Breast epithelium (tissue), 4 donors: ENCODE measurements at regions not wholly inside any gene's neighbourhood (a gene's known extent, or its start where the extent isn't known, plus 50 kb on each side); places are given as distances from the start of the nearest gene placed in this dataset.

Experiments
- DNase-seq, 2 donors: peaks; one replicate each; pipeline ENCODE4 v3.0.0-alpha.2; 2019; ENCODE audit warnings: low spot score in 2 of 2
- H3K27ac ChIP-seq, 2 donors: fragments of 200-600 bp; sonication (generic) in 1 of 2; one replicate each; pipeline ENCODE4 v1.5.1; 2016 to 2019; ENCODE audit warnings: mild to moderate bottlenecking in 1 of 2
- H3K27me3 ChIP-seq, 2 donors: fragments of 200-600 bp; sonication (generic) in 1 of 2; one replicate each; pipeline versions ENCODE4 v1.5.1 to v1.6.0; 2017 to 2019; ENCODE audit warnings: control low read depth in 1 of 2, mild to moderate bottlenecking in 1 of 2
- H3K36me3 ChIP-seq: fragments of 200-600 bp; one replicate; pipeline ENCODE4 v1.5.1; 2019
- H3K4me1 ChIP-seq, 2 donors: fragments of 200-600 bp; sonication (generic); one replicate each; pipeline ENCODE4 v1.5.1; 2016 to 2019; ENCODE audit warnings: control low read depth in 1 of 2
- H3K4me3 ChIP-seq, 3 donors: fragments of 200-600 bp; sonication (generic); 1 replicate in 2 of 3; 2 replicates in 1 of 3; pipeline ENCODE4 v1.5.1; 2016 to 2019; ENCODE audit warnings: mild to moderate bottlenecking in 3 of 3, moderate library complexity in 2 of 3
- H3K9me3 ChIP-seq, 2 donors: fragments of 200-600 bp; sonication (generic) in 1 of 2; one replicate each; pipeline ENCODE4 v1.5.1; 2016 to 2019; ENCODE audit warnings: control low read depth in 1 of 2
- POLR2A ChIP-seq: fragments of 450-650 bp; IDR thresholded peaks from one replicate; pipeline ENCODE4 v1.6.1; 2016; ENCODE audit warnings: antibody characterized with exemption, mild to moderate bottlenecking, moderate library complexity
- POLR2AphosphoS5 ChIP-seq, 3 donors: sonication (generic); formaldehyde crosslinking; IDR thresholded peaks; one replicate each; pipeline ENCODE4 v1.6.1; 2017; ENCODE audit warnings: antibody characterized with exemption in 3 of 3
- intact Hi-C: fragments of 100-400 bp; cut with DNase I; formaldehyde crosslinking; loops from one replicate; pipeline ENCODE4 v1.15.1; 2023; ENCODE audit warnings: low total_unique reads
- TF ChIP-seq, protein P1 (sequence below), 3 donors: fragments of 450-650 bp; IDR thresholded peaks; one replicate each; pipeline ENCODE4 v1.5.1; 2016 to 2017; ENCODE audit warnings: antibody characterized with exemption in 3 of 3, mild to moderate bottlenecking in 3 of 3, moderate library complexity in 3 of 3

DNA sequence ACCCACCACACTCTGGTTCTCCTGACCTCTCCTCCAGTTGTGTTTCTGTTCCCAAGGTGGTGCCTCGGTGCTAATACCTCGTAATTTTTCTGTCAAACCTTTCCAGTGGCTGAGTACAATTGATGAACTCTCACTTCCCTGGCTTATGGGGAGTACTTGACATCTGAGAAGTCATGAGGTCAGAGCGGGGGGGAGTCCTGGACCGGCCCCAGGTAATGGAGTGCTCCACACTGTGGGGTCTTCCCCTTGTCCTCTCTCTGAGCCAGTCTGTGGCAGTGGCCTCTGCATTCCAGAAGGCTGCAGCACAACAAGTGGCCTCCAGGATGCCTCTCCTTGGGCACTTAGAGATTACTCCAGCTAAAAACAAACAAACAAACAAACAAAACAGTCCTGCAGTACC, 122.5 kb upstream of the TRIM2 start:
- no peak overlapping the region for H3K27ac ChIP-seq
- no peaks in the 10 kb centered on the region for H3K36me3 ChIP-seq
- intact Hi-C loops: loop anchor here (10.0 kb wide), 1 partner anchor 227 kb away; no protein-coding TSS in a partner anchor
- H3K27me3 ChIP-seq: no peaks in the 10 kb centered on the region
- no peaks in the 10 kb centered on the region for H3K9me3 ChIP-seq
- TF ChIP-seq POLR2AphosphoS5 (IDR thresholded peaks at IDR 0.05): no peak
- TF ChIP-seq, protein P1, sequence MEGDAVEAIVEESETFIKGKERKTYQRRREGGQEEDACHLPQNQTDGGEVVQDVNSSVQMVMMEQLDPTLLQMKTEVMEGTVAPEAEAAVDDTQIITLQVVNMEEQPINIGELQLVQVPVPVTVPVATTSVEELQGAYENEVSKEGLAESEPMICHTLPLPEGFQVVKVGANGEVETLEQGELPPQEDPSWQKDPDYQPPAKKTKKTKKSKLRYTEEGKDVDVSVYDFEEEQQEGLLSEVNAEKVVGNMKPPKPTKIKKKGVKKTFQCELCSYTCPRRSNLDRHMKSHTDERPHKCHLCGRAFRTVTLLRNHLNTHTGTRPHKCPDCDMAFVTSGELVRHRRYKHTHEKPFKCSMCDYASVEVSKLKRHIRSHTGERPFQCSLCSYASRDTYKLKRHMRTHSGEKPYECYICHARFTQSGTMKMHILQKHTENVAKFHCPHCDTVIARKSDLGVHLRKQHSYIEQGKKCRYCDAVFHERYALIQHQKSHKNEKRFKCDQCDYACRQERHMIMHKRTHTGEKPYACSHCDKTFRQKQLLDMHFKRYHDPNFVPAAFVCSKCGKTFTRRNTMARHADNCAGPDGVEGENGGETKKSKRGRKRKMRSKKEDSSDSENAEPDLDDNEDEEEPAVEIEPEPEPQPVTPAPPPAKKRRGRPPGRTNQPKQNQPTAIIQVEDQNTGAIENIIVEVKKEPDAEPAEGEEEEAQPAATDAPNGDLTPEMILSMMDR (IDR thresholded peaks at IDR 0.05): no peak
- TF ChIP-seq POLR2A: no peak
- no peaks in the 10 kb centered on the region for H3K4me1 ChIP-seq
- no peak for DNase-seq
- no peak overlapping the region for H3K4me3 ChIP-seq

DNA sequence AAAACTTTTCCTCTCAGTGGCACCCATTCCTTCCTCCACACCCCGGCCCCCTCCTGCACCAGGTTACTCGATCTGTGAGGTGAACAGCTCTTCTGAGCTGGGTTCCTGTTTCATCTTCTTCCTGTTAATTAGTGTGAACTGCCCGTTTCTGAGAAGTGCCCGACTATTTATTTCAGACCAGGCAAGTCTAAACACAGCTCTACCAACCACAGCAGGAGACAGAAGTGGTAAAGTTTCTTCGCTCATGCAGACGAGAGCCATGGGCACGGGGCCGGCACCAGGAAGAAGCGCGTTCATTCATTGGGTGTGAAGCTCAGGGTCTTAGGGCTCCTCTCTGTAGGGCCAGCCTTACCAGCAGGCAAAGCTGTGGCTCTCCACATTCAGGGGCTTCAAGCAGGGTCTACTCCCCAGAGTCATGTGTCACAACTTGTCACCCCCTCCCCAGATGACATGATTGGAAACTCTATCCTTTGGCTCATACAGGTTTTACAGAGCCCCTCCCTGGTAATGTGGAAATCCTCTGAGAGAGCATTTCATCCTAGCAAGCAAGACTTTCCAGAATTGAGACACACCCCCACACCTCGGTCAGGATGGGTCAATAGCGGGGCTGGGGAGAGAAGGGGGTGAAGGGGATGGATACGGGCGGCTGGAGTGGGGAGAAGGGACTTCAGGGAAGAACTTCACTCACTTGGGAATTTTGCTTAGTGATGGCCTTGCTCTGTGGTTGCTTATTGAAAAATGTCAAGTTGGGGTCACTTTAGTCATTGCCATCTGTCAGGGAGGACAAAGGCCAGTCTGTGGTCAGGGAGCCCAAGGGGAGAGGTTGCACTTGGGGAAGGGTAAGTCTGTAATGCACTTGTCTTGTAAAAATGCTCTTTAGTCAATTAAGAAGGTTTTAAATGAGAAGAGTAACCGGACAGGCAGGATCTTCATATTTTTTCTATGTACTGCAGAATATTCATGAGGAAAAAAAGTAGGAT, 121.6 kb upstream of the TRIM2 start:
- H3K27ac ChIP-seq: peak overlapping the region in 1 of 2 donors; percentile 12
- no peaks in the 10 kb centered on the region for H3K4me1 ChIP-seq
- no peaks in the 10 kb centered on the region for H3K27me3 ChIP-seq
- TF ChIP-seq POLR2A (no peak), POLR2AphosphoS5 (IDR thresholded peaks at IDR 0.05) (no peak)
- TF ChIP-seq, protein P1 (IDR thresholded peaks at IDR 0.05): no peak
- H3K36me3 ChIP-seq: no peaks in the 10 kb centered on the region
- intact Hi-C loops: loop anchor here (10.0 kb wide), 1 partner anchor 228 kb away; no protein-coding TSS in a partner anchor
- DNase-seq: no peak
- no peak overlapping the region for H3K4me3 ChIP-seq
- H3K9me3 ChIP-seq: no peaks in the 10 kb centered on the region

DNA sequence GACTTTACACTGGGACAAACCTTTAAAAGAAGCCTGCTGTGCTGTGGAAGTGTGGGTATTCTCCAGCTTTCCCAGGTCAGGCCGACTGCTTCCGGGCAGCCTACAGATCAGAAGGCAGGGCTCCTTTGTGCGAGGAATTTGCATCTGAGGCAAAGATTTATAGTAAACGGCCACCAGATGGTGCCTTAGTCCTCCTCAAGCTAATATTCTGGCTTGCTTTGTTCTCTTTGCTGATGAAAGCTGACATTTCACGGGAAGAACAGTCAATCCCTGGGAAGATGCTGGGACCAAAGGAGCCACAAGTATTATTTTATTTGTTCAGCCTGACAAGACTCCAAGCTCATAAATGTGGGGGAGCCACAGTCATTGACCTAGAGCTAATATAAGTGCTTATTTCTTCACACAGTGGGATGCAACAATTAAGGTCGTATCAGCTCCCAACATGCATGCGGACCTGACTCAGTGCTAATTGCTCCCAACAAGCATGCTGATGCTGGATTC, 120.7 kb upstream of the TRIM2 start:
- Histone ChIP-seq H3K27me3 (no peaks in the 10 kb centered on the region), H3K27ac (peak overlapping the region in 1 of 2 donors; percentile 12), H3K36me3 (no peaks in the 10 kb centered on the region), H3K4me1 (no peaks in the 10 kb centered on the region), H3K4me3 (no peak overlapping the region), H3K9me3 (no peaks in the 10 kb centered on the region)
- peak in 1 of 2 donors; percentile 62 for DNase-seq
- intact Hi-C loops: loop anchor here (10.0 kb wide), 1 partner anchor 229 kb away; no protein-coding TSS in a partner anchor
- TF ChIP-seq POLR2A: no peak
- TF ChIP-seq, protein P1 (IDR thresholded peaks at IDR 0.05): peak; percentile 31 to 72 (median 64)
- TF ChIP-seq POLR2AphosphoS5 (IDR thresholded peaks at IDR 0.05): no peak

DNA sequence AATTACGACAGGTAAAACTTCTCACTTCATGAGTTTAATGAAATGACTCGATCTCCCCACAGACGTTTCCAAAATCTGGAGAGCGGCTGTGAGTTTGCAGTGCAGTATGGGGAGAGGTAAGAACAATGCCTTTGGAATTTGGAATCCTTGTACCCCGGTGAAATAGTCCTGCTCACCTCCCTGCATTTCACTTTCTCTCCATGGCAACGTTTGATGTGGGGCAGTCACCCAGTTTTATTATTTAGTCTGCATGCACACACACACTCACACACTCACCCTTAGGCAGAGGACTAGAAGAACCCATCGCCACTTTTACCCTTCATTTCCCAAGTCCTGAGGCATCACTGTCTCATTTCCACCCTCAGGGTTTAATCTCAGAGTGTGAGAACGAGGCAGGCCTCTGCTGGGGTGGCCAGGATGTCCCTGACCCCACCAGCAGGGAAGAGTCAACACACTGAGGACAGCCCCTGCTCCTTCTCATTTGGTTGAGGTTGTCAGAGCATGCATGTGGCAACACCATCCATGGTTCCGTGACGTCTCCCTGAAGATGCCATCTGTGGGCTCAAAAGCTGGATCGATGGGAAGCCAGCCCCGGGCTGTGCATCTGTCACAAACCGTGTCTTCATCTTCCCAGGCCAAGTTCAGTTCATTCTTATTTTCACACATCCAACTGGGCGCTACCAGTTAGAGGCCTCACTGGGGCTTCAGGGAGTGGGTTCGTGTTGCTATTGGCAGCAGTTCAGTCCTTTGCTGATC, 119.8 kb upstream of the TRIM2 start:
- intact Hi-C loops: loop anchor here (10.0 kb wide), 1 partner anchor 230 kb away; no protein-coding TSS in a partner anchor
- H3K9me3 ChIP-seq: no peaks in the 10 kb centered on the region
- no peaks in the 10 kb centered on the region for H3K27me3 ChIP-seq
- no peak overlapping the region for H3K4me3 ChIP-seq
- H3K4me1 ChIP-seq: no peaks in the 10 kb centered on the region
- TF ChIP-seq POLR2AphosphoS5 (IDR thresholded peaks at IDR 0.05): no peak
- no peak for TF ChIP-seq POLR2A
- TF ChIP-seq, protein P1 (IDR thresholded peaks at IDR 0.05): no peak
- no peaks in the 10 kb centered on the region for H3K36me3 ChIP-seq
- no peak for DNase-seq
- no peak overlapping the region for H3K27ac ChIP-seq
